ENCODE measurements at regions not wholly inside any gene's neighbourhood (a gene's known extent, or its start where the extent isn't known, plus 50 kb on each side); places are given as distances from the start of the nearest gene placed in this dataset.

- TF ChIP-seq CREM (CRISPR knock-in tag; IDR thresholded peaks at IDR 0.05) (no peak), ATF6 (CRISPR knock-in tag; IDR thresholded peaks at IDR 0.05) (no peak), KAT7 (CRISPR knock-in tag; IDR thresholded peaks at IDR 0.05; ENCODE audit: borderline replicate concordance) (no peak)
Observed at GRCh38 chr14:97575677-97576076, 778.5 kb downstream of the VRK1 start (continued).

GRCh38 chr14:97578982-97579548 is 781.9 kb downstream of the VRK1 start:
- ChIA-PET CTCF (no interaction called here), POLR2A (no interaction called here)
- DNase-seq (ENCODE audit: low spot score) (no peak), ATAC-seq (no peak)
- Mint-ChIP-seq H3K4me3 (no peak overlapping the region), H3K27ac (no peak overlapping the region), H3K36me3 (peaks cover under 1% of the 10 kb centered on the region; the same call in 1 of the 2 replicates), H3K9me3 (peaks cover 11% of the 10 kb centered on the region), H3K4me1 (peaks cover 11% of the 10 kb centered on the region), H3K27me3 (ENCODE audit: low read depth) (peaks cover 2% of the 10 kb centered on the region; the same call in 1 of the 2 replicates)
- no peak for TF ChIP-seq ZBTB21 (CRISPR knock-in tag; IDR thresholded peaks at IDR 0.05; ENCODE audit: borderline replicate concordance)

- Mint-ChIP-seq H3K4me3 (no peak overlapping the region), H3K27ac (no peak overlapping the region), H3K9me3 (no peaks in the 10 kb centered on the region), H3K36me3 (no peaks in the 10 kb centered on the region), H3K27me3 (ENCODE audit: low read depth) (no peaks in the 10 kb centered on the region), H3K4me1 (peaks cover 11% of the 10 kb centered on the region)
- peak; percentile 34 for DNase-seq (ENCODE audit: low spot score)
- TF ChIP-seq HMGXB4 (CRISPR knock-in tag; IDR thresholded peaks at IDR 0.05), result no peak
- CTCF ChIA-PET, result interaction anchor here (0.5 to 1.1 kb wide), 3 partner anchors 30 to 355 kb away, joined by 3 read pairs; no protein-coding TSS in a partner anchor
- ATAC-seq, result peak; percentile 82
- POLR2A ChIA-PET, result no interaction called here
Observed at GRCh38 chr14:97581016-97581415, 783.8 kb downstream of the VRK1 start.

- TF ChIP-seq ESRRA (CRISPR knock-in tag; IDR thresholded peaks at IDR 0.05; ENCODE audit: borderline replicate concordance) (no peak), FOXP4 (CRISPR knock-in tag; IDR thresholded peaks at IDR 0.05) (no peak), ZNF512 (CRISPR knock-in tag; IDR thresholded peaks at IDR 0.05; ENCODE audit: borderline replicate concordance) (no peak), CTCF (IDR thresholded peaks at IDR 0.05) (no peak), ZNF423 (CRISPR knock-in tag; IDR thresholded peaks at IDR 0.05) (no peak), ZNF121 (CRISPR knock-in tag; IDR thresholded peaks at IDR 0.05) (no peak), SOX15 (CRISPR knock-in tag; IDR thresholded peaks at IDR 0.05) (no peak)
- Mint-ChIP-seq H3K27ac (no peak overlapping the region), H3K36me3 (no peaks in the 10 kb centered on the region), H3K9me3 (no peaks in the 10 kb centered on the region), H3K27me3 (ENCODE audit: low read depth) (no peaks in the 10 kb centered on the region), H3K4me1 (peaks cover 11% of the 10 kb centered on the region), H3K4me3 (no peak overlapping the region)
- no peak for ATAC-seq
- CTCF ChIA-PET, result no interaction called here
- POLR2A ChIA-PET, result no interaction called here
- DNase-seq (ENCODE audit: low spot score), result no peak
Observed at GRCh38 chr14:97582022-97582421, 784.8 kb downstream of the VRK1 start.

All from WTC11 (cell line).